Lower leg skin (tissue), 4 donors: ENCODE measurements at regions not wholly inside any gene's neighbourhood (a gene's known extent, or its start where the extent isn't known, plus 50 kb on each side); places are given as distances from the start of the nearest gene placed in this dataset.
"Not testable (repeated sequence)": the region's sequence is repeated elsewhere in the genome, so short reads cannot be mapped to it uniquely, and the experiment has no call there.

Experiments used
- DNase-seq, 2 donors: peaks; one replicate each; pipeline ENCODE4 v3.0.0-alpha.2; 2019; ENCODE audit warnings: low spot score in 2 of 2
- H3K4me3 ChIP-seq: fragments of 200-600 bp; sonication (generic); 2 replicates; pipeline ENCODE4 v1.5.1; 2017; ENCODE audit warnings: mild to moderate bottlenecking, low read depth; ENCODE audit not compliant: poor library complexity, severe bottlenecking
- CTCF ChIP-seq, 3 donors: fragments of 450-650 bp; IDR thresholded peaks; one replicate each; pipeline ENCODE4 v1.5.1; 2016; ENCODE audit warnings: antibody characterized with exemption in 3 of 3, mild to moderate bottlenecking in 3 of 3, moderate library complexity in 2 of 3
- POLR2A ChIP-seq, 2 donors: fragments of 450-650 bp; IDR thresholded peaks; one replicate each; pipeline ENCODE4 v1.6.1; 2016 to 2017; ENCODE audit warnings: antibody characterized with exemption in 2 of 2, mild to moderate bottlenecking in 1 of 2, moderate library complexity in 1 of 2
- WGBS, 2 donors: methylation state at CpG; one replicate each; pipeline ENCODE4 v1.1.5; 2018; 5-methylcytosine and 5-hydroxymethylcytosine counted together
- intact Hi-C: fragments of 100-400 bp; cut with DNase I; formaldehyde crosslinking; loops from one replicate; pipeline ENCODE4 v1.15.0; 2023; ENCODE audit warnings: low total_unique reads

GRCh38 chr5:1733369-1733768 is 66.3 kb downstream of the MRPL36 start:
- WGBS, 2 donors, result 60 to 63% methylated on average over 7 of the region's 7 CpGs
- DNase-seq, result peak; percentile 2 to 48
- no peak overlapping the region for H3K4me3 ChIP-seq
- TF ChIP-seq CTCF (IDR thresholded peaks at IDR 0.05), result no peak
- no peak for TF ChIP-seq POLR2A (IDR thresholded peaks at IDR 0.05)
- intact Hi-C loops, result no loop called here

GRCh38 chr5:1732945-1733344 is 66.7 kb downstream of the MRPL36 start:
- DNase-seq, result peak; percentile 1 to 68
- intact Hi-C loops, result no loop called here
- TF ChIP-seq CTCF (IDR thresholded peaks at IDR 0.05) (no peak), POLR2A (IDR thresholded peaks at IDR 0.05) (no peak)
- WGBS, 2 donors, result 86 to 90% methylated on average over 5 of the region's 5 CpGs
- H3K4me3 ChIP-seq, result no peak overlapping the region

GRCh38 chr5:1732238-1732941 is 67.2 kb downstream of the MRPL36 start:
- TF ChIP-seq POLR2A (IDR thresholded peaks at IDR 0.05), result no peak
- TF ChIP-seq CTCF (IDR thresholded peaks at IDR 0.05), result no peak
- H3K4me3 ChIP-seq, result no peak overlapping the region
- 80 to 83% methylated on average over 9 of the region's 9 CpGs for WGBS, 2 donors
- intact Hi-C loops, result no loop called here
- DNase-seq, result peak; percentile 10 to 68

GRCh38 chr5:1731855-1732237 is 67.8 kb downstream of the MRPL36 start:
- intact Hi-C loops, H3K4me3 ChIP-seq: not testable (repeated sequence)
- DNase-seq, result peak; percentile 11 to 57
- 82 to 92% methylated on average over 4 of the region's 4 CpGs for WGBS, 2 donors

- WGBS, 2 donors, result 86 to 90% methylated on average over 11 of the region's 11 CpGs
- intact Hi-C loops, result no loop called here
These were observed 68.5 kb downstream of the MRPL36 start for GRCh38 chr5:1731091-1731639.

GRCh38 chr5:1730487-1730847 is 69.2 kb downstream of the MRPL36 start:
- H3K4me3 ChIP-seq, result no peak overlapping the region
- TF ChIP-seq CTCF (IDR thresholded peaks at IDR 0.05) (no peak), POLR2A (IDR thresholded peaks at IDR 0.05) (no peak)
- peak; percentile 6 to 59 for DNase-seq
- intact Hi-C loops, result no loop called here
- WGBS, 2 donors, result 80 to 86% methylated on average over 7 of the region's 7 CpGs

More at GRCh38 chr5:1731091-1731639, 68.5 kb downstream of the MRPL36 start:
- no peak for TF ChIP-seq POLR2A (IDR thresholded peaks at IDR 0.05)
- peak in 1 of 2 donors; percentile 61 for DNase-seq
- no peak overlapping the region for H3K4me3 ChIP-seq
